HCT116 (cell line): ENCODE measurements at regions not wholly inside any gene's neighbourhood (a gene's known extent, or its start where the extent isn't known, plus 50 kb on each side); places are given as distances from the start of the nearest gene placed in this dataset.

Source experiments
- ATAC-seq: fragments of 200-7000 bp; cut with Tn5 transposase; 2 replicates; pipeline ENCODE4 v1.9.1; 2020; ENCODE audit warnings: mild to moderate bottlenecking, moderate library complexity
- BruUV-seq: library from RNA; stranded (reverse); fragments of 400-500 nt; replicated peaks from 2 replicates; lab custom pipeline; 2021; lab: Mats Ljungman, UMichigan
- CTCF ChIA-PET: fragments of 300-600 bp; sonication (Branson Sonifier 250); formaldehyde crosslinking; loops from one replicate; lab custom pipeline; 2021; ENCODE audit warnings: antibody characterized with exemption; lab: Charles Lee
- POLR2A ChIA-PET: fragments of 300-600, 350-600 bp; sonication (Branson Sonifier 250); formaldehyde crosslinking; loops from one replicate; lab custom pipeline; 2021; ENCODE audit warnings: antibody characterized with exemption; lab: Charles Lee
- RAD21 ChIA-PET, 2 experiments: fragments of 300-600 bp; sonication (Branson Sonifier 250); formaldehyde crosslinking; loops; one replicate each; lab custom pipeline; 2023; ENCODE audit warnings: low total read pairs in 2 of 2; ENCODE audit not compliant: uncharacterized antibody in 2 of 2, unreplicated experiment in 2 of 2, low non-redundant PET in 1 of 2; lab: Charles Lee
- DNase-seq: peaks from one replicate; pipeline ENCODE4 v3.0.0-alpha.2; 2010; ENCODE audit warnings: low read depth, low spot score
- H2AFZ ChIP-seq: fragments of 200-600 bp; shearing (Covaris generic), sonication (generic); 2 replicates; pipeline ENCODE4 v1.6.1; 2017; ENCODE audit warnings: low read depth, mixed run types, mixed read lengths, antibody characterized with exemption, low read length; ENCODE audit not compliant: poor library complexity, severe bottlenecking
- H3K27ac ChIP-seq: 2 replicates; pipeline ENCODE4 v1.5.1; 2012; ENCODE audit warnings: low read depth, low read length
- H3K27me3 ChIP-seq: fragments of 200-600 bp; sonication (generic); 2 replicates; pipeline ENCODE4 v1.6.1; 2016; ENCODE audit warnings: mixed run types, low read length, mixed read lengths; ENCODE audit not compliant: insufficient read depth
- H3K36me3 ChIP-seq, 2 experiments: fragments of 200-500 bp in 1 of 2; fragments of 200-600 bp in 1 of 2; sonication (Bioruptor generic) in 1 of 2; sonication (generic) in 1 of 2; 2 replicates each; pipeline versions ENCODE4 v1.5.1 to v1.6.1; 2014 to 2016; ENCODE audit warnings: low read length in 2 of 2, inconsistent platforms in 1 of 2, mixed read lengths in 1 of 2, mixed run types in 1 of 2; ENCODE audit not compliant: insufficient read depth in 2 of 2, control insufficient read depth in 1 of 2
- H3K4me1 ChIP-seq, 2 experiments: fragments of 200-600 bp in 1 of 2; sonication (generic) in 1 of 2; 2 replicates each; pipeline versions ENCODE4 v1.5.1 to v1.6.1; 2012 to 2017; ENCODE audit warnings: low read length in 2 of 2, inconsistent platforms in 1 of 2, mild to moderate bottlenecking in 1 of 2, mixed read lengths in 1 of 2, mixed run types in 1 of 2, moderate library complexity in 1 of 2; ENCODE audit not compliant: insufficient read depth in 2 of 2, control insufficient read depth in 1 of 2
- H3K4me2 ChIP-seq: fragments of 200-600 bp; sonication (generic); 2 replicates; pipeline ENCODE4 v1.6.1; 2017; ENCODE audit warnings: mixed run types, low read length, mixed read lengths
- H3K4me3 ChIP-seq, 2 experiments: fragments of 200-600 bp in 1 of 2; sonication (generic) in 1 of 2; replicated peaks in 1 of 2; 2 replicates each; pipeline ENCODE4 v1.5.1; 2011 to 2016; ENCODE audit warnings: low read length in 2 of 2, control low read depth in 1 of 2, low read depth in 1 of 2, mild to moderate bottlenecking in 1 of 2, mixed read lengths in 1 of 2, mixed run types in 1 of 2
- H3K79me2 ChIP-seq: fragments of 200-600 bp; sonication (generic); 2 replicates; pipeline ENCODE4 v1.6.1; 2017; ENCODE audit warnings: mild to moderate bottlenecking, mixed run types, low read length, moderate library complexity, mixed read lengths; ENCODE audit not compliant: insufficient read depth
- H3K9ac ChIP-seq: fragments of 200-600 bp; sonication (generic); 2 replicates; pipeline ENCODE4 v1.6.1; 2016; ENCODE audit warnings: low read length, mixed read lengths
- H3K9me2 ChIP-seq: fragments of 200-600 bp; sonication (generic), shearing (Covaris generic); 2 replicates; pipeline ENCODE4 v1.6.1; 2017; ENCODE audit warnings: mixed run types, mild to moderate bottlenecking, moderate library complexity; ENCODE audit not compliant: insufficient read depth
- H3K9me3 ChIP-seq, 2 experiments: fragments of 200-500 bp in 1 of 2; fragments of 200-600 bp in 1 of 2; sonication (Bioruptor generic) in 1 of 2; sonication (generic) in 1 of 2; 2 replicates each; pipeline ENCODE4 v1.6.1; 2014 to 2017; ENCODE audit warnings: low read length in 2 of 2, mixed read lengths in 2 of 2, inconsistent platforms in 1 of 2, low read depth in 1 of 2, mild to moderate bottlenecking in 1 of 2, mixed run types in 1 of 2, moderate library complexity in 1 of 2; ENCODE audit not compliant: control insufficient read depth in 1 of 2, insufficient read depth in 1 of 2
- H4K20me1 ChIP-seq: fragments of 200-600 bp; sonication (generic), shearing (Covaris generic); 2 replicates; pipeline ENCODE4 v1.6.1; 2017; ENCODE audit warnings: mixed run types, mild to moderate bottlenecking, moderate library complexity; ENCODE audit not compliant: insufficient read depth
- CEBPB ChIP-seq: IDR thresholded peaks from 2 replicates; pipeline ENCODE4 v1.6.1; 2012; ENCODE audit warnings: low read depth
- EGR1 ChIP-seq: IDR thresholded peaks from 2 replicates; pipeline ENCODE4 v1.6.1; 2012; ENCODE audit warnings: low read depth
- EZH2 ChIP-seq: fragments of 200-600 bp; sonication (generic); IDR thresholded peaks from 2 replicates; pipeline ENCODE4 v1.6.1; 2017; ENCODE audit warnings: antibody characterized with exemption, mixed run types
- EZH2phosphoT487 ChIP-seq: fragments of 200-600 bp; IDR thresholded peaks from 2 replicates; pipeline ENCODE4 v1.6.1; 2018; ENCODE audit warnings: antibody characterized with exemption, borderline replicate concordance
- FOSL1 ChIP-seq: IDR thresholded peaks from 2 replicates; pipeline ENCODE4 v1.6.1; 2012; ENCODE audit warnings: low read depth
- POLR2A ChIP-seq: IDR thresholded peaks from 2 replicates; pipeline ENCODE4 v1.7.0; 2011; ENCODE audit warnings: borderline replicate concordance; ENCODE audit not compliant: insufficient read depth, insufficient read length; ENCODE audit errors: extremely low read depth
- POLR2AphosphoS5 ChIP-seq: IDR thresholded peaks from 2 replicates; pipeline ENCODE4 v1.6.1; 2011; ENCODE audit warnings: mild to moderate bottlenecking, low read depth, low read length, moderate library complexity
- SIN3A ChIP-seq: IDR thresholded peaks from 2 replicates; pipeline ENCODE4 v1.6.1; 2012; ENCODE audit warnings: low read depth
- YY1 ChIP-seq: IDR thresholded peaks from 2 replicates; pipeline ENCODE4 v1.6.1; 2011; ENCODE audit warnings: low read length, low read depth, moderate library complexity, mild to moderate bottlenecking; ENCODE audit not compliant: insufficient replicate concordance; ENCODE audit errors: extremely low read depth
- ZFX ChIP-seq: fragments of 450-650 bp; IDR thresholded peaks from 2 replicates; pipeline ENCODE4 v1.6.1; 2017
- intact Hi-C: fragments of 100-400 bp; cut with micrococcal nuclease; formaldehyde crosslinking; loops from 2 replicates; pipeline ENCODE4 v1.10.0; 2022
- TF ChIP-seq, protein P1 (sequence below): IDR thresholded peaks from 2 replicates; pipeline ENCODE4 v1.6.1; 2012
- TF ChIP-seq, protein P2 (sequence below): IDR thresholded peaks from 2 replicates; pipeline ENCODE4 v1.6.1; 2012; ENCODE audit warnings: low read depth
- TF ChIP-seq, protein P3 (sequence below): IDR thresholded peaks from 2 replicates; pipeline ENCODE4 v1.6.1; 2012
- TF ChIP-seq, protein P4 (sequence below), 3 experiments: fragments of 200-600 bp in 1 of 3; sonication (generic) in 1 of 3; IDR thresholded peaks in 2 of 3; conservative IDR thresholded peaks in 1 of 3; 2 replicates each; pipeline ENCODE4 v1.5.1; 2012 to 2017; ENCODE audit warnings: low read depth in 2 of 3, low read length in 2 of 3, antibody characterized with exemption in 1 of 3, borderline replicate concordance in 1 of 3, control low read depth in 1 of 3, mild to moderate bottlenecking in 1 of 3, mixed read lengths in 1 of 3, mixed run types in 1 of 3, moderate library complexity in 1 of 3; ENCODE audit not compliant: insufficient read depth in 1 of 3

DNA sequence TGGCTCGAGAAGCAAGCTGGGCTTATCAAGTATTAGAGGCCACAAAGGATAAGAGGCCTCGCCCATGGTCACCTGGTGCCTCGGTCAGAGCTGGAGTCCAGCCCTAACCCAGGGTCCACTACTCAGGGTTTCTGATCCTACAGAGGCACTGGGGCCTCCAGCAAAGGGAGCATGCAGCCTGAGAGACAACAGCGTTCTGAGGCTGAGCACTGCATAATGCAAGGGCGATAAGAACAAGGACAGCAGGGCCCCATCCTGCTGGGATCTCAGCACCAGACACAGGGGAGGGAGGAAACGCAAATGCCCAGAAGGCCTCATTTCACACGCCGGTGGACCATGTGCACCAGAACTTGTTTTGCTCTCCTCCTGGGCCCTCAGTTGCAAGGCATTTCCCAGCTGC lies 63.0 kb downstream of the C5orf15 start:
- no peak overlapping the region for H3K27ac ChIP-seq
- ATAC-seq, result no peak
- H3K27me3 ChIP-seq, result no peaks in the 10 kb centered on the region
- H4K20me1 ChIP-seq, result no peaks in the 10 kb centered on the region
- no peaks in the 10 kb centered on the region for H3K9me2 ChIP-seq
- no TSS peak for BruUV-seq
- H3K79me2 ChIP-seq, result no peaks in the 10 kb centered on the region
- intact Hi-C loops, result no loop called here
- H3K4me3 ChIP-seq, result no peak overlapping the region
- ChIA-PET POLR2A (no interaction called here), CTCF (no interaction called here), RAD21 (no interaction called here)
- no peaks in the 10 kb centered on the region for H3K9me3 ChIP-seq
- H2AFZ ChIP-seq, result no peak overlapping the region
- H3K9ac ChIP-seq, result no peak overlapping the region
- H3K4me2 ChIP-seq, result no peak overlapping the region
- DNase-seq, result no peak
- TF ChIP-seq EGR1 (no peak), SIN3A (no peak), EZH2phosphoT487 (no peak), POLR2AphosphoS5 (no peak), FOSL1 (no peak), EZH2 (no peak)
- TF ChIP-seq, protein P1, sequence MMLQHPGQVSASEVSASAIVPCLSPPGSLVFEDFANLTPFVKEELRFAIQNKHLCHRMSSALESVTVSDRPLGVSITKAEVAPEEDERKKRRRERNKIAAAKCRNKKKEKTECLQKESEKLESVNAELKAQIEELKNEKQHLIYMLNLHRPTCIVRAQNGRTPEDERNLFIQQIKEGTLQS, result no peak
- H3K4me1 ChIP-seq, result no peaks in the 10 kb centered on the region
- H3K36me3 ChIP-seq, result no peaks in the 10 kb centered on the region

DNA sequence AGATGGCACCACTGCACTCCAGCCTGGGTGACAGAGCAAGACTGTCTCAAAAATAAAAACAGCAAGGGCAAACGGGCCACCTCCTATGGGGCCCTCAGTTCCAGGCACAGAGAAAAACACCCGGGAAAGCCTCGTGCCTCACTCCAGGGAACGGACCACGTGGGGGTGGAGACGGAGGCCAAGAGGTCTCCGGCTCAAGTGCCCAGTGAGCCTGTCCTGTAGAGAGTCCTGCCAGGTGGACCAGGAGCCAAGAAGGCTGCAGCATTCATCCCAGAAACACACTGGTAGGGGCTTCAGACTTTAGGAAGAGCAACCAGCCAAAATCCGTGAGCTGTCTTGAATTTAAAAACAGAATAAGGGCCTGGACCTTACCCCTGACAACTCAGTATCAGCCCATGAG lies 63.8 kb downstream of the C5orf15 start:
- ChIA-PET POLR2A (no interaction called here), CTCF (no interaction called here), RAD21 (no interaction called here)
- H2AFZ ChIP-seq, result no peak overlapping the region
- no peaks in the 10 kb centered on the region for H3K4me1 ChIP-seq
- H3K27ac ChIP-seq, result no peak overlapping the region
- DNase-seq, result no peak
- H3K4me3 ChIP-seq, result no peak overlapping the region
- no TSS peak for BruUV-seq
- intact Hi-C loops, result no loop called here
- no peaks in the 10 kb centered on the region for H3K9me3 ChIP-seq
- no peaks in the 10 kb centered on the region for H3K9me2 ChIP-seq
- H3K36me3 ChIP-seq, result no peaks in the 10 kb centered on the region
- H3K9ac ChIP-seq, result no peak overlapping the region
- no peaks in the 10 kb centered on the region for H3K79me2 ChIP-seq
- H4K20me1 ChIP-seq, result no peaks in the 10 kb centered on the region
- H3K4me2 ChIP-seq, result no peak overlapping the region
- no peaks in the 10 kb centered on the region for H3K27me3 ChIP-seq
- ATAC-seq, result no peak
- TF ChIP-seq EZH2phosphoT487 (no peak), CEBPB (no peak), FOSL1 (no peak), POLR2A (no peak), ZFX (no peak), YY1 (no peak), EGR1 (no peak)
- TF ChIP-seq, protein P2, sequence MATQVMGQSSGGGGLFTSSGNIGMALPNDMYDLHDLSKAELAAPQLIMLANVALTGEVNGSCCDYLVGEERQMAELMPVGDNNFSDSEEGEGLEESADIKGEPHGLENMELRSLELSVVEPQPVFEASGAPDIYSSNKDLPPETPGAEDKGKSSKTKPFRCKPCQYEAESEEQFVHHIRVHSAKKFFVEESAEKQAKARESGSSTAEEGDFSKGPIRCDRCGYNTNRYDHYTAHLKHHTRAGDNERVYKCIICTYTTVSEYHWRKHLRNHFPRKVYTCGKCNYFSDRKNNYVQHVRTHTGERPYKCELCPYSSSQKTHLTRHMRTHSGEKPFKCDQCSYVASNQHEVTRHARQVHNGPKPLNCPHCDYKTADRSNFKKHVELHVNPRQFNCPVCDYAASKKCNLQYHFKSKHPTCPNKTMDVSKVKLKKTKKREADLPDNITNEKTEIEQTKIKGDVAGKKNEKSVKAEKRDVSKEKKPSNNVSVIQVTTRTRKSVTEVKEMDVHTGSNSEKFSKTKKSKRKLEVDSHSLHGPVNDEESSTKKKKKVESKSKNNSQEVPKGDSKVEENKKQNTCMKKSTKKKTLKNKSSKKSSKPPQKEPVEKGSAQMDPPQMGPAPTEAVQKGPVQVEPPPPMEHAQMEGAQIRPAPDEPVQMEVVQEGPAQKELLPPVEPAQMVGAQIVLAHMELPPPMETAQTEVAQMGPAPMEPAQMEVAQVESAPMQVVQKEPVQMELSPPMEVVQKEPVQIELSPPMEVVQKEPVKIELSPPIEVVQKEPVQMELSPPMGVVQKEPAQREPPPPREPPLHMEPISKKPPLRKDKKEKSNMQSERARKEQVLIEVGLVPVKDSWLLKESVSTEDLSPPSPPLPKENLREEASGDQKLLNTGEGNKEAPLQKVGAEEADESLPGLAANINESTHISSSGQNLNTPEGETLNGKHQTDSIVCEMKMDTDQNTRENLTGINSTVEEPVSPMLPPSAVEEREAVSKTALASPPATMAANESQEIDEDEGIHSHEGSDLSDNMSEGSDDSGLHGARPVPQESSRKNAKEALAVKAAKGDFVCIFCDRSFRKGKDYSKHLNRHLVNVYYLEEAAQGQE, result no peak
- TF ChIP-seq, protein P3, sequence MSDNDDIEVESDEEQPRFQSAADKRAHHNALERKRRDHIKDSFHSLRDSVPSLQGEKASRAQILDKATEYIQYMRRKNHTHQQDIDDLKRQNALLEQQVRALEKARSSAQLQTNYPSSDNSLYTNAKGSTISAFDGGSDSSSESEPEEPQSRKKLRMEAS, result no peak
- TF ChIP-seq, protein P4, sequence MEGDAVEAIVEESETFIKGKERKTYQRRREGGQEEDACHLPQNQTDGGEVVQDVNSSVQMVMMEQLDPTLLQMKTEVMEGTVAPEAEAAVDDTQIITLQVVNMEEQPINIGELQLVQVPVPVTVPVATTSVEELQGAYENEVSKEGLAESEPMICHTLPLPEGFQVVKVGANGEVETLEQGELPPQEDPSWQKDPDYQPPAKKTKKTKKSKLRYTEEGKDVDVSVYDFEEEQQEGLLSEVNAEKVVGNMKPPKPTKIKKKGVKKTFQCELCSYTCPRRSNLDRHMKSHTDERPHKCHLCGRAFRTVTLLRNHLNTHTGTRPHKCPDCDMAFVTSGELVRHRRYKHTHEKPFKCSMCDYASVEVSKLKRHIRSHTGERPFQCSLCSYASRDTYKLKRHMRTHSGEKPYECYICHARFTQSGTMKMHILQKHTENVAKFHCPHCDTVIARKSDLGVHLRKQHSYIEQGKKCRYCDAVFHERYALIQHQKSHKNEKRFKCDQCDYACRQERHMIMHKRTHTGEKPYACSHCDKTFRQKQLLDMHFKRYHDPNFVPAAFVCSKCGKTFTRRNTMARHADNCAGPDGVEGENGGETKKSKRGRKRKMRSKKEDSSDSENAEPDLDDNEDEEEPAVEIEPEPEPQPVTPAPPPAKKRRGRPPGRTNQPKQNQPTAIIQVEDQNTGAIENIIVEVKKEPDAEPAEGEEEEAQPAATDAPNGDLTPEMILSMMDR (IDR thresholded peaks at IDR 0.05 in 2 of 3, conservative IDR thresholded peaks at IDR 0.05 in 1 of 3; ENCODE audit: borderline replicate concordance in 1 of 3, insufficient read depth in 1 of 3, low read depth in 2 of 3, low read length in 2 of 3), result no peak
